ENCODE measurements at regions not wholly inside any gene's neighbourhood (a gene's known extent, or its start where the extent isn't known, plus 50 kb on each side); places are given as distances from the start of the nearest gene placed in this dataset.

DNA sequence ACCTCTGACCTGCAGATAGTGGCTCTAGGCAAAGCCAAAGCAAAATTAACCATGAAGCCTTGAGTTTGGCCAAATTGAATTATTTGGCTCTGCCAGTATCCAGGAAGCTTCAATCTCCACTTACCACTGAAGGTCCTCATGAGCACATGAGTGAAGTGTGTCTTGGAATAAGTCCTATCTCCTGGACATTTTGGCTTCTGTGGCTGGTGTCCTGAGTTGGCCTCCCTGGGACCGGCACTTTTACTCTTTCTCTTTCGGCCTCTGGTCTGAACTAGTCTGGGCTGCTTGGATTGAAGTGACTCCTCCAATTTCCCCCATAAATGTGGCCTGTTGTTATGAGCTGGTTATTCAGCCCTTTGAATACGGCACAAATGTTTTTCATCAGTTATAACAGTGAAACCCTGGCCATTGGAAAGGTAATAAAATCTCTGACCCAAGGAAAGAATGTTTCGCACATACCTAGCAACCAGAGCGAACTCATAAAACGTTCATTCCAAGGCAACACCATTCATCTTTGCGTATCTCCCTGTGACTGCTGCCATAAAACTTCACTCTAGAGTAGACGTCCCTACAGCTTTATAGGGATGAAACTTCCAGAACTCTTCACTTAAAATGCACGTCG is 216.4 kb downstream of the LPIN1 start:
- peak; percentile 43 for DNase-seq (ENCODE audit: low read depth)
- H3K36me3 ChIP-seq (ENCODE audit: control insufficient read depth, insufficient read depth, low read length), result no peaks in the 10 kb centered on the region
- TF ChIP-seq, protein P1, sequence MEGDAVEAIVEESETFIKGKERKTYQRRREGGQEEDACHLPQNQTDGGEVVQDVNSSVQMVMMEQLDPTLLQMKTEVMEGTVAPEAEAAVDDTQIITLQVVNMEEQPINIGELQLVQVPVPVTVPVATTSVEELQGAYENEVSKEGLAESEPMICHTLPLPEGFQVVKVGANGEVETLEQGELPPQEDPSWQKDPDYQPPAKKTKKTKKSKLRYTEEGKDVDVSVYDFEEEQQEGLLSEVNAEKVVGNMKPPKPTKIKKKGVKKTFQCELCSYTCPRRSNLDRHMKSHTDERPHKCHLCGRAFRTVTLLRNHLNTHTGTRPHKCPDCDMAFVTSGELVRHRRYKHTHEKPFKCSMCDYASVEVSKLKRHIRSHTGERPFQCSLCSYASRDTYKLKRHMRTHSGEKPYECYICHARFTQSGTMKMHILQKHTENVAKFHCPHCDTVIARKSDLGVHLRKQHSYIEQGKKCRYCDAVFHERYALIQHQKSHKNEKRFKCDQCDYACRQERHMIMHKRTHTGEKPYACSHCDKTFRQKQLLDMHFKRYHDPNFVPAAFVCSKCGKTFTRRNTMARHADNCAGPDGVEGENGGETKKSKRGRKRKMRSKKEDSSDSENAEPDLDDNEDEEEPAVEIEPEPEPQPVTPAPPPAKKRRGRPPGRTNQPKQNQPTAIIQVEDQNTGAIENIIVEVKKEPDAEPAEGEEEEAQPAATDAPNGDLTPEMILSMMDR (IDR thresholded peaks at IDR 0.05; ENCODE audit: insufficient read depth, low read length, poor library complexity, severe bottlenecking), result no peak
- H3K4me3 ChIP-seq (ENCODE audit: low read depth, low read length), result no peak overlapping the region
- H3K27me3 ChIP-seq (ENCODE audit: control insufficient read depth, insufficient read depth, low read length), result no peaks in the 10 kb centered on the region

DNA sequence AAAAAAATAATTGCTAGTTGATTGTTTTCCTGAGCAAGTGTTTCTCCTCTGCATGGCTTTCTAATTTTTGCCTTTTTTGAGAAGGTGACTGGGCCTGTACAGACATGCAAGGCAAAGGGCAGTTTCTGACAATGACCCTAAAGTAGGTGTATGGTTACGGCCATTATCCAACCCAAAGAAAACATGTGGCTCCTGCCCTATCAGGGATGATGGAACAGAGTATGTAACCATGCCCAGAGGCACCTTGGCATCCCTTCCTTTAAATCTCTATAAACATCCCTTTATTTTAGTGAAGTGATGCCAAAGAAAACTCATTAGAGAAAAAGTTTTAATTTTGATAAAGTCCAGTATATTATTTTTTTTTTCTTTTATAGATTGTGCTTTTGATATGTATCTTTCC is 217.5 kb downstream of the LPIN1 start:
- no peak for DNase-seq (ENCODE audit: low read depth)
- Histone ChIP-seq H3K4me3 (ENCODE audit: low read depth, low read length) (no peak overlapping the region), H3K27me3 (ENCODE audit: control insufficient read depth, insufficient read depth, low read length) (no peaks in the 10 kb centered on the region), H3K36me3 (ENCODE audit: control insufficient read depth, insufficient read depth, low read length) (no peaks in the 10 kb centered on the region)
- TF ChIP-seq, protein P1 (IDR thresholded peaks at IDR 0.05; ENCODE audit: insufficient read depth, low read length, poor library complexity, severe bottlenecking), result no peak

DNA sequence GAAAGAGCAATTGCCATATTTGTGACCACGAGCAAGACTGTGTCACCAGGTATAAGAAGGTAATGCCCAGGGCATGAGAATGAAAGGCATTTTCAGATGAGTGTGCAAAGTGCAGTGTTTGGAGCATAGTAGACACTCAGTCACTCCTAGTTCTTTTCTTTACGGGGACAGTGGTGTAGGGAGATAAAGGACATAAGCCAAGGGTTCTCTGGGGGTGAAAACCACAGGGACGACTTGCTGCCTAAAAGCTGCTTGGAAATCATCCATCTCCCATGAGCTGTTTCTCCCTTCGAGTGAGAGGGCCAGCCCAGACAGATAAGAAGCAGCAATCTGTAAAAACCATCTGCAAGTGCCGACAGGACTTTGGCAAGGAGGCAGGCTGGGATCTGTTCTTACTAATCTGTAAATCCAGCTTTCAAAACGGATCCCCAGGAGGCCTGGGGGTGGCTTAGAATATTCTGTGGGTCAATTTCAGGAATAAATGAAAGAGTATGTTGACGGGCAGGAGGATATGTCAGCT is 221.6 kb downstream of the LPIN1 start:
- TF ChIP-seq, protein P1 (IDR thresholded peaks at IDR 0.05; ENCODE audit: insufficient read depth, low read length, poor library complexity, severe bottlenecking), result no peak
- DNase-seq (ENCODE audit: low read depth), result no peak
- no peaks in the 10 kb centered on the region for H3K27me3 ChIP-seq (ENCODE audit: control insufficient read depth, insufficient read depth, low read length)
- no peaks in the 10 kb centered on the region for H3K36me3 ChIP-seq (ENCODE audit: control insufficient read depth, insufficient read depth, low read length)
- H3K4me3 ChIP-seq (ENCODE audit: low read depth, low read length), result no peak overlapping the region

DNA sequence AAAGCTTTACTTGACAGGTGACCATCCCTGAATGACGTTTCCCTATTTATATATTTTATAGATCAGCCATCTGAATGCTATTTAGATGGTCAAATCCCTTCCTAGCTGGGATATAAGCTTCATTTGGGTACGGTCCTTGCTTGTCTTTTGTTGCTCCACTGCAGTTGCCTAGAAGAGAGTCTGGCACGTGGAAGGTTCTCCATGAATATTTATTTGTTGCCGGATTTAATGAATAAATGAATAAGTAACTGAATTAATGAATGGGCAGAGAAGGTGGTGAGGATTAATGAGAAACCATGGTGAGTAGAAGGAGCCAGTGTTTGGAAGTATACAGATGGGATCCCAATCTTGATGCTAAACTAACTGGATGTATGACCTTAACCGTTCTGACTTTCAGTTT is 222.1 kb downstream of the LPIN1 start:
- Histone ChIP-seq H3K36me3 (ENCODE audit: control insufficient read depth, insufficient read depth, low read length) (no peaks in the 10 kb centered on the region), H3K27me3 (ENCODE audit: control insufficient read depth, insufficient read depth, low read length) (no peaks in the 10 kb centered on the region), H3K4me3 (ENCODE audit: low read depth, low read length) (no peak overlapping the region)
- DNase-seq (ENCODE audit: low read depth), result no peak
- TF ChIP-seq, protein P1 (IDR thresholded peaks at IDR 0.05; ENCODE audit: insufficient read depth, low read length, poor library complexity, severe bottlenecking), result no peak

DNA sequence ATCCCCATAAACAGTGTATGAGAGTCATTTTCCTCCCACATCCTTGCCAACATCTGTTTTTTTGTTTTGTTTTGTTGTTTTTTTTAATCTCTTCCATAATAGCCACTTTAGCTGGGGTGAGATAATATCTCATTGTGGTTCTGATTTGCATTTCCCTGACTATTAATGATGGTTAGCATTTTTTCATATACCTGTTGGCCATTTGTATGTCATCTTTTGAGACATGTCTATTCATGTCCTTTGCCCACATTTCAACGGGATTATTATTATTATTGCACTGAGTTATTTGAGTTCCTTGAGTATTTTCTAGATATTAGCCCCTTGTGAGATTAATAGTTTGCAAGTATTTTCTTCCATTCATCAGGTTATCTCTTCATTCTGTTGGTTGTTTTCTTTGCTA is 223.3 kb downstream of the LPIN1 start:
- no peaks in the 10 kb centered on the region for H3K27me3 ChIP-seq (ENCODE audit: control insufficient read depth, insufficient read depth, low read length)
- no peak overlapping the region for H3K4me3 ChIP-seq (ENCODE audit: low read depth, low read length)
- no peaks in the 10 kb centered on the region for H3K36me3 ChIP-seq (ENCODE audit: control insufficient read depth, insufficient read depth, low read length)
- TF ChIP-seq, protein P1 (IDR thresholded peaks at IDR 0.05; ENCODE audit: insufficient read depth, low read length, poor library complexity, severe bottlenecking), result no peak
- DNase-seq (ENCODE audit: low read depth), result no peak

DNA sequence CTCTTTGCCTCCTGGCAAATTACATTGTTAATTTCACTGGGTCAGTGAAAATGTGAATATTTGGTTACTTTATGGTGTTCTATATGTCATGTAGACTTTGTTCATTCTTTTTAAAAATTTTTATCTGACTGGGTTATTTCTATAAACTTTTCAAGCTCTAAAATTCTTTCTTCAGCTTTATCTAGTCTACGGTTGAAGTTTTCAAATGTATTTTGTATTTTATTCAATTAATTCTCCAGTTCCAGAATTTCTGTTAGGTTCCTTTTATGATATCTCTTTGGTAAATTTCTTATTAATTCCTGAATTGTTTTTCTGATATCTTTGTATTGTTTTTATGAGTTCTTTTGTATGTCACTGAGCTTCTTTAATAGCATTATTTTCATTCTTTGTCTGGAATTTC is 228.1 kb downstream of the LPIN1 start:
- Histone ChIP-seq H3K27me3 (ENCODE audit: control insufficient read depth, insufficient read depth, low read length) (no peaks in the 10 kb centered on the region), H3K36me3 (ENCODE audit: control insufficient read depth, insufficient read depth, low read length) (no peaks in the 10 kb centered on the region), H3K4me3 (ENCODE audit: low read depth, low read length) (no peak overlapping the region)
- DNase-seq (ENCODE audit: low read depth), result no peak
- TF ChIP-seq, protein P1 (IDR thresholded peaks at IDR 0.05; ENCODE audit: insufficient read depth, low read length, poor library complexity, severe bottlenecking), result no peak
